HPDE6-E6E7 (cell line): ENCODE measurements at regions not wholly inside any gene's neighbourhood (a gene's known extent, or its start where the extent isn't known, plus 50 kb on each side); places are given as distances from the start of the nearest gene placed in this dataset.

Experiments used
- DNase-seq: peaks from one replicate; pipeline ENCODE4 v3.0.0; 2011; ENCODE audit warnings: missing footprints; ENCODE audit errors: extremely low spot score

DNA sequence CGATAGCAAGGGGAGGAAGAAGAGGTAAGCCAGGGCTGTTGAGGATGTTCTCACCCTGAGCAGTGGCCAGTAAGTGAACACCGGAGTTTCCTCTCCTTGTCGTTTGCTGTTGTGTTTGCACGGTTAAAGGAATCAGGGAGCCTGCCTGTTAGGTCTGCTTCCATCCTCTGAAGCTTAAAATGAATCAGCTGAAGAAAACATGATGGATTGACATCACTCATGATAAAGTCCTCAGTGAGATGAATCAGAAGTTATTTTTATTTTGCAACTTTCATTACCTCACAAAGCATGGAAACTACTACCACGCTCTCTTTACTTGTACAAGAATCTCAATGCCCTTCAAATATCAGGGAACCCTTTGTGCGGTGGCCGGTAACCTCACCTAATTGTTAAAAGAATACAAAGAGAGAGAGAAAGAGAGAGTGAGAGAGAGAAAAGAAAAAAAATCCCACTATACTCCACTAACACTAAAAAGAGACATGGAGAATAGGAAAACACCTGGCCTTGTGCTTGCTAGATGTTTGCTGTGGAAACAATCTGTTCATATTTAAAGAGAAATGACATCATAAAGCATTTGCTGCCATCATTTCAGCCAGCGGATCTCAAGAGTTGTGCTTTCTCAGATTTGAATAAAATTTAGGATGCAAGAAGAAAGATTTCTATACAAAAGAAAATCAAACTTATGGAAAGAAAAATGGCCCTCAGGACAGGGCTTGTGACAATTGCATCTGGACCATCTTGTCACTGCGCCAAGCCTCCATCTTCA lies 441.6 kb upstream of the SALL1 start:
- no peak for DNase-seq

DNA sequence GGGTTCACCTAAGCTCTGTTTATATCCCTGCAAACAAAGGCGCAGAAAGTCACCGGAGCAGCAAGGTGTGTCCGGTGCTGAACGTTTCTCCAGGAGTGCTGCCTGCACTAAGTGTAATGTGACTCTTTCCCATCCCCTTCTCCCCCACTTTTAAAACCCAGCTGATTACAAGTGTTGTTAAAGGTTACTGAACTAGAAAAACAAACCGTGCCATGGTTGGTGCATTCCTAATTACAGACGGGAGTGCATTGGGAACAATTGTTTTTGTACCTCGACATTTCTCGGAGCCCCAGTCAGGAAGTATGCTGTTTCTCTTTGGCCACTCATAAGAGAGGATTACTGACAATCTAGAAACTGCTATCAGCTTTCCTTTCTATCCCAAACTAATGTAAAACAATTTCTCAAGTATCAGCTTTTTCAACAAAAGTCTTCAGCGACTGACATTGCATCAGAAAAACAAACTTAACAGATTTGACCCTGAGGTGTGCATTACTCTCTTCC lies 441.0 kb upstream of the SALL1 start:
- no peak for DNase-seq

DNA sequence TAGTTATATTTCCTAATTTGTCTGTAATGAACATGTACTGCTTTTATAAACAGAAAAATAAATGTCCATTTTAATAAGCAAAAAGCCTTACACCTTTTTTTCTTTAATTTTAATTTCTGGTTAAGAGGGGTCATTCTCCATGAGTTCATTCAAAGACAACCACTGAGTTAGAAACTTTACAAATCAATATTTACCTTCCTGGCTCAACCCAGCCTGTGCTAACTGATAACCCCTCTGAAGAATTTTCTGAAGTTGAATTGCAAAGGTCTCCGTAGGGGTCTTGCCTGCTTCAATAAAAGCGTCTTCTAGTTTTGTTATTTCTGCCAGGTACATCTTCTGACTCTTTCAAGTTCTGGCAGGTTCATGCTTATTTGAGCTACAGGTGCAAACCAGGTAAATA lies 440.4 kb upstream of the SALL1 start:
- DNase-seq, result no peak

DNA sequence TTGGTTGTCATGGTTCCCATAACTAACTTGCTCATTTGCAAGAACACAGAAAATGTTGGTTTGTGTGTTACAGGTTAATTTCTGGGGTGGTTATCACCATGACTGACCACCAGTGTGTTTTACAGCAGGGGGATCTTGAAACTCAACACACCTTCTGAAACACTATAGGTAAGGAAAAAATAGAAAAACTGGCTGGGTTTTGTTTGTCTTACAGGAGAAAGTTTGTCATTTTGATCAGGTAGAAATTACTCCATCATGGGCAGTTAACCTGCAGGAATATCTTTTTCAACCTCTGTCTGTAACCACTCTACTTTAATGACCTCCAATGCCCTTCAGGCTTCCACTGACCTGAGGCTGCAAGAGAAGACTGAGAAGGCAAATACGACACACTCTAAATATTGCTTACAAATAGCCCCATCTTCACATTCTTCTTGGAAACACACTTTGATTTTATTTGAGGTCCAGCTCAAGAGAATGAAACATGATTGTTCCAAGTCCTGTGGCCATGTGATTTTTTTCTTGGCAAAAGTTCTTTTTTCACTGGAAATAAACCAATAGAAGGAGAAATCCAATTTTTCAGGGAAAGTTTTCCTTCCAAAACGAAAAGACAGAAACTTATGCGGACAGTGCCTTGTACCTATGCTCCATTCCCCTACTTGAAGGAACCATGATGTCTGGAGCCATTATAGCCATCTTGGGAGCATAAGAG lies 428.7 kb upstream of the SALL1 start:
- no peak for DNase-seq

DNA sequence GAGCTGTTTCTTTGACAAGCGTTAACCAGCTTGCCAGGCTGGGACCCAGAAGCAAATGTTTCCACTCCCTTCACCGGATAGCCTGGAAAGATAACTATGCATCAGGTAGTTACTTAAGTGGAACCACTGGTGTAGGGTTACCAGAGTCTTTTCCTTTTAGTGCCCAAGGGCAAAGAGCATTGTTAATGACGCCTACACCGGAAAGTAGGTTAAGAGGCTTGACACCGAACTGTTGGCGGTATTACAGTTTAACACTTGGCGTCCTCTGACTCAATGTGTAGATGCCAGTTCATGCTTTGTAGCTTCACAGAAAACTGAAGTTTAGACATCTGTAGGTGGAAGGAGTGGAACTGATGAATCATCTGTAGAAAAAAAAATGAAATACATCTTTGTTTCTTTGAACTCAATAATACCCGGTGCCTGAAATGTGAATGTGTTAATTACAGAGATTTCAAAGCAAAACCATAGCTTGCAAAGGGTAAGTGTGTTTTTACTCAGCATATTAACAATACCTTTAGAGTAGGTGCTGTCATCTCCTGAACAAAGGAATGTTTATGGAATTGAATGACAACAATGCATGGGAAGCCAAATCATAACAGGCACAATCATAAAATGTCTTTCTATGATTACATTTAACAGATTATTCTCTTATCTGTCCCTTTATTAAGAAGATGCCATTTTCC lies 426.7 kb upstream of the SALL1 start:
- peak; percentile 79 for DNase-seq

DNA sequence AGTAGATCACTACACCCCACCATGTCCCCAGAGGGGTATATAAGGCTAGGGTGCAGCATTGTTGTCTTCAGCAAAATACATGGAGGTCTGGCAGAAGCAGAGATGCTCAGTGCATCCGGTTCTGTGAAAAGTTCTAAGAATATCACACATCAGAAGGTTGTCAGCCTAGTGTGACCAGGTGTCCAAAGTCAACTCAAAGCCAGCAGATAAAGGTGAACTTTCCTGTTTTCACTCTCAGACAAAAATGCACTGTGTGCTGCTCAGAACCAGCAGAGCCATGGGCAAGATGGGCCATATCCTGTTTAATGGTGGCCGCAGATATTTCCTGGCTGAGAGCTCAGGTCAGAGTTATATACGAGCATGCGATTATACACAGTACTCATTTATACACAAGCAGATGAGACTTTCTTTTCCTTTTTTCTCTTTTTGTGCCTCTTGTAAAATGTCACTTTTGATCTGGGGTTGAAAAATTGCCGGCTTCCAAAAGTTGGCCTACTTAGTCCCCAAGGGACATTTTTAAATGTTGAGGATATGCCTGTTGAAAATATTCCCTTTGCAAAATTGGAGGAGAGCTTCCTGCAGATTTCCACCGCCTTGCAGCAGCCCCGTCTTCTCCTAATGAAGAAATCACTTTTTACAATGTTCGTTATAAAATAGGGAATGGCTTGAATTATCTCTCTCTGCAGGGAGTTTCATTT lies 425.6 kb upstream of the SALL1 start:
- no peak for DNase-seq

DNA sequence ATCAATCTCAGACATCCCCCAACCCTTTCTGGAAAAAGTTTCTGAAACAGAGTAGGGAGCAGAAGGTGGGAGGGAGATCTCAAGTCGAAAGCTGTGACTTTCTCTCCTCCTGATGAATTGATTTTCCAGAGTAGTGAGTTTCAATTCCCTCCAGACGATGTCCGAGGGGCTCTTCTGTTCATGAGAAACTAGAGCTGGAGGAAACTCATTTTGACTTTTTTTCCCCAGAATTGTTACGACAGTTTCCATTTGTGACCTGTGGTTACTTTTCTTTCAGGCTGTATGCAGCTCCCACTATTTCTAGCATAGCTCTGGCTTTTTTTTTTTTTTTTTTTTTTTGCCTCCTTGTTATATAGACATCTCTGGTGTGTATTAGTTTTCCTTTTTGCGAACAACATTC lies 422.1 kb upstream of the SALL1 start:
- no peak for DNase-seq

DNA sequence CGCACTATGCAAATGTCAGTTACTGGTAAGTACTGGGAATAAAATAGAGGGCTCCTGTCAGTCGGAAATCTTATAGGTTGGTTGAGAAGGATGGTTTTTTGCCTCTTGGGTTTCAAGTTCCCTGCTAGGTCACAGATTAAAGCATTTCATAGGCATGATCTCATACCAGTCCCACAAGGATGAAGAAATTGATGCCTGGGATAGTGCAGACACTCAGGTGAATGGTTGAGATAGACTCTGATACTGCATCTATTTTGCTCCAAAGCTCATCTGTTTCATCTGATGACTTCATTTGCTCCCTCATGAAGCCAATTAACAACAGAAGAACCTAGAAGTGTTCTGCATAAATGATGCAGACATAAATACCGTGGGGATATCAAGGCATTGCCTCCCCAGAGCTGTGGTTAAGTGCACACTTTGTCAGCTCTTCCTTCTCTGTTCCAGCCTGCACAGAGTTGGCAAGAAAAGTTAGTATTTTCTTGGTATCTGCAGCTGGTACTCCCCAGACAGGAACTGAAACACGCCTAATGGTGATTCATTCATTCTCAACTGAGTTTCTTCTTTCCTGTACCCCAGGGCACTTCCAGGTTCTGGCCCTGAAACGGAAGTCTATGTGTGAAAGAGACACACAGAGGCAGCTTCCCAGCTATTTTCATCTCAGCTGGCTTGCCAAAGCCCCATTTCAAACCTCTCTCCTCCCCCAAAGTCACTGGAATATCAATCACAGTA lies 418.3 kb upstream of the SALL1 start:
- peak; percentile 98 for DNase-seq

DNA sequence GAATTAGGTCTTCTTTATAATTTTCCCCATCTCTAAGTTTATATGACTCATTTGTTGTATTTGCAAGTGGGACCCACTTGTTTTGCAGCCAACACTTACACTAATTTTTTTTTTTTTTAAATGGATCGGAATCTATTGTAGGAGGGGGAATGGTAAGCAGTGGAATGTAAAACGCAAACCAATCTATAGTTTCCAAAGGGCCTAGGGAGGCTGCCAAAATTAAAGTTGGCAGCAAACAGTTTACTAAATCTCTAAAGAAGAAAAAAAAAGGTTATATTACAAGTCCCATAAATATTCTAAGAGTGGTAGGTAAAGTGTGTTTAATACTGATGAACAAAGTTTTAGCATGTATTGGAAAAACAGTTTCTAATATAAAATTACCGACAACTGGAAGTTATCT lies 416.8 kb upstream of the SALL1 start:
- DNase-seq, result no peak

DNA sequence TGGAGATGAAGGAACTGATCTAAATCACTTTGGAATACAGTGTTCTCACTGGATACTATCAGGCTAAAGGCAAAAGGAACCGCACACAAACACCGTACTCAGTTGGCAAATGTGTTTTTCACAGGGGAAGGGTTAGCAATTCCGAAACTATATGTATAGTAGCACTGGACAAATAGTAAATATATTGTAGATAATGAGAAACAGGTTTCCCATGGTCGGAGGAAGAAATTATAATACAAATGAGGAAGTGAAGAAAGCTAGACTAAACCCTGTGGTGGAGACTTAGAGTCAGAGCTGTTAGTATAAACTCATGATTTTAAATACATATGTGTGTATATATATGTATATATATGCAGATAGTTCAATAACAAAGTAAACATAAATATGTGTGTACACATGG lies 414.1 kb upstream of the SALL1 start:
- no peak for DNase-seq

DNA sequence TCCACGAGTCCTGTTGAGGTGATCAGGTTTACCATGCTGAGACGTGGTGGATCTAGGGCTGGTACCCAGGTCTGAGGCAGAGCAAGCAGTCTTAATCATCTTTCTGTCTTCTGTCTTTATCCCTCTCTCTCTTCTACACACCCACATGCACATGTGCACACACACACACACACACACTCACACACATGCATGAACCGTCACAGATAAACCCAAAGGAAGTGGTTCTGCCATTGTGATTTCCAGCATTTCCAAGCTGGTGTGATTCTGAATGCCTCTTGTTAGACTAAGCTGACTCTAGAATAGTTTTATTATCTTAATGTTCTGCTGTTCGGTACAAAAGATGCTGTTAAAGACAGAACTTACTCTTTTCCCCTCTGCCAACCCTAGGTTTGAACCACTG lies 411.8 kb upstream of the SALL1 start:
- no peak for DNase-seq

DNA sequence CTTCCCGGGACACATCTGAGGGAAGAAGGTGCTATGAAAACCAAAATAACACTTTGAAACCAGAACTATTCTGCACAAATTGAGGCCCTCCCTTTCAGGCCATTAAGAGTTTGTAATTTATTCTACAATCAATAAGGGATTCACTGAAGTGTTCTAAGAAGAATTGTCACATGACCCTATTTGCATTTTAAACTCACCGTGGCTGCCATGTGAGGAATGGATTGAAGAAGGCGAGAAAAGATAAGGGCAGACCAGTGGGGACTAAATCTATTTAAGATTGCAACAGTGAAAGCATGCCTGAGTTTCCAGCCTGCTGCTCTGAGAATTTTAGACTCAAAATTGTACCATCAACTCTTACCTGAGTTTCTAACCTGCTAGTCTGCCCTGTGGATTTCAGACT lies 408.8 kb upstream of the SALL1 start:
- no peak for DNase-seq

DNA sequence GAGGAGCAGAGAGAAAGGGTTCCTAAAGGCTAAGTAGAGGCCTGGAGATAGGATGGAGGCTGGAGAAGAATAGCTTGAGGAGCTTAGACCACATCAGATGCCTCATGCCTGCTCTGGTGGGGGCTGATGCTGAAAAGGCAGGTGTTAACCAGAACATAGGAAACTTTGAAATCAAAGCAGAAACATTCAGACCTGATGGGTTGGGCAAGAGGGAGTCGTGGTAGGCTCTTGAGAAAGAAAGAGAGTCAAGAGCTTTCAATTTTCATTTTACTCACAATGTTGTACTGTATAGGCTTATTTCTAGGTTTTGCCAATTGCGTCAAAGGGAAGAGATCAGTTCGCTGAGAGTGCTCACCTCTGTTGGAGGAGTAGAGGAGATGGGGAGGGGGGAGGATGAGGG lies 406.6 kb upstream of the SALL1 start:
- DNase-seq, result no peak

DNA sequence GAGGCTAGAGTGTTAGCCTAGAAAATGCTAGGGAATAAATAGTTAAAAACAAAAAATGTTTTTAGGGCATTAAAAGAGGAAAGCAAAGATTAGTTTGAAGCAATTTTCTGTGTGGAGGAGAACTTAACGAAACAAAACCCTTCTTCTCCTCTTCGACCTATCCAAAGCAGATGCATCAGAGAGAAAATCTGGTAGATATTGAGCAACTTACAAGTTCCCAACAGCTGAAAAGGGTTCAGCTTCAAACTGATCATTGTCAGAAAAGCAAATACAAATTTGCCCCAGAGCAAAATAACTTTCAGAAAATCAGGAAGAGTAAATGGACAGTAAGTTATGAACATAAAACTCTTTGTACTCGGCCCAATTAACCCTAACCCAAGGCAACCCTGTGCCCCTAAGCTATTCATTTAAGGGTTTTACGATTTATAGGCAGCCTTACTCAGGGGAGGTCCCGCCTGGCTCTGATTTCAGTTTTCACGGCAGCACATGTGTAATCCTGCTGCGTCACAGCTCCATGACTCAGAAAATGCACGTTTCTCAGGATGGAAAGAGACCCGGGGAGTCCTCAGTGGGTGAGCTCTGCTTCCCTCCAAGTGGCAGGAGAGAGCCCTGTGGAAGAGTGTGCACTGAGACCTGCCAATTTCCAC lies 405.7 kb upstream of the SALL1 start:
- peak; percentile 82 for DNase-seq

DNA sequence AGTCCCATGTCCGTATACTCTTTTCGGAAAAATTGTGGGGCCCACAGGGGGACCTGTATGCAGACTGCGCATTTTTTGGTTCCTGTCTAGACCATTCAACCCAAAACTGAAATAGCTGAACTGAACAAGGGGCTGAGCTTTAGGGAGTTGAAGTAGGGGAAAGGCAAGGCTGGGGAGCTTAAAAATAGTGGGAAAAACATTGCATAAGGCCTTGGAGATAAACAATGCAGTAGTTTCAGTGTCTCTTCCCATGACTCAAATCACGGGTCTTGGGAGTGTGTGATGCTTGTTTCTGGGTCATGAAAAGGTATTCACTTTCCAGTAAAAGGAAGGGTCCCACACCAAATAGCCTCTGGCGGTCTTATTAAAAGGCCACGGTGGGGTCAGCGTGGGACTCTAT lies 402.8 kb upstream of the SALL1 start:
- DNase-seq, result no peak

DNA sequence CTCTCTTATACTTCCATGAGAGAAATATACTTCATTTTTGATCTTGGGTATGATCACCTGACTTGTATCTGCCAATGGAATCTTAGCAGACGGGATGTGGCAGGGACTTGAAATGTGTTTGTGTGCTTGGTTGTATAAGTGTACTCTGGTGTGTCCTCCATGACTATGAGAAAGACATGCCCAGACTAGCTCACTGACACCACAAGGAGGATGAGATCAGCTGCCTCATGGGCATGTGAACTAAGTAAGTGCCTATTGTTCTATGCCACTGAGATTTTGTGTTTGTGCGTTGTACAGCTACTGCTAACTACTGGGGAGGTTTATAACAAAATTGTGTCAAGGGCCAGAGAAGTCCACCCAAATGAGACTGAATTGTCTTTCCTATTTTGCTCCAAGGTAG lies 402.2 kb upstream of the SALL1 start:
- DNase-seq, result peak; percentile 87

DNA sequence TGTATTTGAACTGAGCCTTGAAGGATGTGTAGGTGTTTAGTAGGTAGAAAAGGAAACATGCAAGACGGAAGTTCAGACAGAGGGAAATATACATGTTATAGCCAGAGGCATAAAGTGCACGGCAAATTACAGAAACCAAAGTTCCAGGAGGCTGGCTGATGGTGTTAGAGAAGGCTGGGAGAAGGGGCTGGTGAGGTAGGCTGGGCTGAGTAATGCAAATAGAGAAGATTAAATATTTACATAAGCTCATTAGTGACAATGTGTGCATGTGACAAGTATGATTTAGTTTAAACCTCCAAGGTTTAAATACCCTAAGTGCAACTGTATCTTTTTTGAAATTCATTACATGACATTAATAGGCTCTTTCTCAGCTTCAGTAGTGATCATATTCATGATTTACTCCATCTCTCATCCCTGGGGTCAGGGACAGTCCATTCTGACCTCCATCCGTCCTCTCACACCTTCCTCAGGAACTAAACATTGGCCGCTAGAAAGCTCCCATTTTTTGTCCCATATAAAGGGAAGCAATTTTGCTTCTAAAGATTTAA lies 399.8 kb upstream of the SALL1 start:
- no peak for DNase-seq

DNA sequence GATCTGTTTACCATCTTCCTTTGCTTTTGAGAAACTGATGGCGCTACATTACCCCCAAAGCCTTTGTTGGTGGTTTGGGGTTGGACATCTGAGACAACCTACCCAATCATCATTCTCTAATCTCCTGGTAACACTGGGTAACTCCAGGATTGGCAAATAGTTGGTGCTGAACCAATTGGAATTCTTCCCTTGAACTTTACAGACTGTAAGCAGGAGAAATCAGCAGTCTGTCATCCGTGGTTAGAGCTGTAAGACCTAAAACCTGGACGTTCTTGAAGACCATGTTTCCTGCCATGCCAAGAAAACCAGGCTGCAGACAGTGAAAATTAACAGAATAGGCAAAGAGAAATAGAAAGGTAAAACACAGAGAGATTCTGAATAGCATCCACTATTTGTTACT lies 398.8 kb upstream of the SALL1 start:
- no peak for DNase-seq

DNA sequence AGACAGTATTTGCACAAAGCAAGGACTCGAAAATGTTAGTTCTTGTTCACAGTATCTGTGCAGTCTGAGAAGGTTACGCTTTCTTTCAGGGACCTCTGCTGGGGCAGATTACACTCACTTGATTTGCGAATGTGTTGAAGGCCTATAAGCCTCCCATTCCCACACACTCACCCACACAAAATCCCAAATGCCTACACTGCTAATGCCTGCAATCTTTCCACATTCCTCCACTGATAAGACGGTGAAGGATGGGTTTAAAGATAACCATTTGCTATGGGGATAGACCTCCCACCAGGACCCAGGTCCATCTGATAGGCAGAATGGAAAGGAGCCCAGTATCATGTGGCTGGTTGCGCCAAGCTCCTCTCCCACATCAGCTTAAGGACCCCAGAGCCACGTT lies 394.9 kb upstream of the SALL1 start:
- DNase-seq, result no peak

DNA sequence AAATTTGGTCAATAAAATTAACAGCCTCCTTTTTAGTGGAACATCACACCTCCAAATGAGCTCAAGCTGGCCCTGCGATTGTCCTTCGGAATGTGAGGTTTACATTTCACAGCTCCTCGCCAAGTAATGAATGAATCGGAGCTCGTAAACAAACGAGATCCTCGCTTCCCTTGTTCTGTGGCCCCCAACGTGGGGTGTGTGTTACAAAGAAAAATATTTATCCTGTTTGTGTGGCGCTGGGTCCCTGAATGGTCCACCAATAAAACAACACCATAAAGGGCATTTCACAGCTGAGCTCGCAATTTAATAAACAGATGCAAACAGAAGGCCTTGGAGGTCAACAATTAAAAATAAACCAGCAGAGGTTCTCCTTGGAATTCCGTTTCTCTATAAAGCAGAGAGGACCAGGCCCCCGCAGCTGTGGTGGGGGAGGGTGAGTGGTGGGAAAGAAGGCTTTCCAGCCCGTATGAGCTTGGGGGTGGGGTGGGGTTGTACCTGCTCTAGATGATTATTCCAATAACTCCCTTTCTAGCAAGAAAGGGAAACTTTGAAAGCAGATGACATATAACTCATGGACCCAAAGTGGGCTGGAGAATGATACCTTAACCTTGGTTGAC lies 393.9 kb upstream of the SALL1 start:
- DNase-seq, result no peak
